Activated CD8-positive, alpha-beta memory T cell treated with anti-CD3 and anti-CD28 coated beads, Interleukin-2, amount 50 U/mL, for 4 hours (primary cell): ENCODE measurements at regions not wholly inside any gene's neighbourhood (a gene's known extent, or its start where the extent isn't known, plus 50 kb on each side); places are given as distances from the start of the nearest gene placed in this dataset.

ENCODE experiments used
- DNase-seq: peaks from one replicate; pipeline ENCODE4 v3.0.0-alpha.2; 2020

DNA sequence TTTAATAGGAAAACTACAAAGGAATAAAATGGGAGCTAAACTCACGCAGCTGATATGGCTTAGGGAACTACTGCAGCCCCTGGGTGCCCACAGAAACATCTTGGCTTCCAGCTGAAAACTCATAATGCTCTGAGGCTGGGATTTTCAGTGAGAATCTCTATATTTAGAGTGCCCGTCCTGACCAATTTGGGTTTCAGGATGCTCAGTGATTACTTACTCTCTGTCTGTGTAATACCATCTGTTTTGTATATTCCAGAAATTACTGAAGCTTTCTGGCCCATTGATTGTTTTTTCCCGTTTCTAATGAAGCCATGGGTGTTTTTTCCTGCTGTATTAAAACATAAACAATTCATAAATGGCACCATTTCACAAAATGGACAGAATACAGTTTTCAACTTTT, 50.6 kb upstream of the ZNF385D start:
- DNase-seq, result no peak

DNA sequence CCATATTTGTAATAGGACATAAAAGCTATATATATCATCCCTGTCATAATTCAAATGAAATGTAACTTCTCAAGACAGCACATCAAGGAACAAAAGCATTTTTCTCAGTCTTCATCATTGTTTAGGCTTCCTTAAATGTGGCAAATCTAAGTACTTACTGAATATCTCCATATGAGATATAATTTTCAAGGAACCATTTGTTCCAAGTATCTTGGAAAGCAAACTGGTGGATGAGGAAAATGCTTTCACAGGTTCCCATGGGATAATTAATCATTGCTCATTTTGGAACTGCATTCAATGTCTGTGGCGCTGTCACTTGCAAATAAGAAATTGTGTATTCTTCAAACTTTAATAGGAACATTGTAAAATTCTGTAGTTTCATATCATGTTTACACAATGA, 52.6 kb upstream of the ZNF385D start:
- DNase-seq, result no peak

DNA sequence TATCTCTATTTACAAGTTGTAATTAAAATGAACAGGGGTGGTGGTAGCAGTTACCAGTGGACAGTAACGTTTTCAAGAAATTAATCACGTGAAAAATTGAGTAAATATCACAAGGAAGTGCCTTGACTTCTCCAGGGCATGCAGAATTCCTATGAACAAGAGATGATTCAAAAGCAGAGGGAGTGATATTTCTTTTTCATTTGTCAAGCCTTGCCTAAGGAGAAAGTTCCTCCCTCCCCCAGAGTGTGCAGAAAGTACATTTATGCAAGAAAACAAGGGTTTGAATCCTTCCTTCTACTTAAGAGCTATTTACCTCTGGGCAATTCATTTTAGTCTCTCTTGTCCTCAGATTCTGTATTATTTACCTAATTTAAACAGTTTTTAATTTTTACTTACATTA, 53.3 kb upstream of the ZNF385D start:
- no peak for DNase-seq

DNA sequence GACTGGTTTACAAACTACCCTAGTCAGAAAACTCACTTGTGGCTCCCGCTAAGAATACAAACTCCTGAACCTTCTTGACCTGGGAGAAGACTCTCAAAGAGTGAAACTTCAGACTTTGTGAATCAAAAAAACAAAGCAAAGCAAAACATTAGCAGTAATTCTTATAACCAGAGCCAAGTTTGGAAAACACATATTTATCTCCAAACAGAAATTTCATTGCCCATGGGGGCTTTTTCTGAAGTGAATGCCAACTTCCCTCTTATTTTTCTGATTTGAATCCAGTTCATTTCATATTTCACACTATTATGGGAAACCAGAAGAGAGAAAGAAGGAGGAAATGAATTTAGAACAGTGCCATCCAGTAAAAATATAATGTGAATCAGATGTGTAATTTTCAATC, 55.7 kb upstream of the ZNF385D start:
- no peak for DNase-seq

DNA sequence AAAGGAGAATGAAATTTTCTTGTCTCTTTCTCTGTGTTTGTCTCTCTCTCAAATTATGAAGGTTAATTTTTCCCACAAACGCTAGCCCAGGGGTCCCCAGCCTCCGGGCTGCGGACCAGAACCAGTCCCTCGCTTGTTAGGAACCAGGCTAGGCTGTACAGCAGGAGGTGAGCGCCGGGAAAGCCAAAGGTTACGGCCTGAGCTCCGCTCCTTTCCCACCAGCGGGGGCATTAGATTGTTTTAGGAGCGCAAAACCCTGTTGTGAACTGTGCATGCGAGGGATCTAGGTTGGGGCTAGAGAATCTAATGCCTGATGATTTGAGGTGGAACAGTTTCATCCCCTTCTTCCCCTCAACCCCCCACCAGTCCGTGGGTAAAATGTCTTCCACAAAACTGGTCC, 74.7 kb upstream of the ZNF385D start:
- no peak for DNase-seq

DNA sequence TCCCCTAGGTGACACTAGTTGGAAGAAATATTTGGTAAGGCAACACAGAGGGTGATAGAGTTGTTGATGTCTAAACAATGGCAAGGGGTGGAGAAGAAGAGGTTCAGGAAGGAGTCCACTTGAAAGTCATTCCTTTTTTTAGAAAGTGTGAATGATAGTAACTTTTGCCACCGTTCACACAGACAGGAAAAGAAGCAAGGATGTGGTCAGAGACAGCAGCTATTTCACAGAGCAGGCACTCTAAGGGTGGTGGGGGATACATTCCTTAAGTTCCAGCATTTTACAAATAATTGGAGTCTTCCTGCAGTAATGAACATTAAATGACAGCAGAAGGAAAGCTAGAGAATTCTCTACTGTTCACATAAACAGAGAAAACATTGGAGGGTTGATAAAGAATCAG, 75.4 kb upstream of the ZNF385D start:
- no peak for DNase-seq

DNA sequence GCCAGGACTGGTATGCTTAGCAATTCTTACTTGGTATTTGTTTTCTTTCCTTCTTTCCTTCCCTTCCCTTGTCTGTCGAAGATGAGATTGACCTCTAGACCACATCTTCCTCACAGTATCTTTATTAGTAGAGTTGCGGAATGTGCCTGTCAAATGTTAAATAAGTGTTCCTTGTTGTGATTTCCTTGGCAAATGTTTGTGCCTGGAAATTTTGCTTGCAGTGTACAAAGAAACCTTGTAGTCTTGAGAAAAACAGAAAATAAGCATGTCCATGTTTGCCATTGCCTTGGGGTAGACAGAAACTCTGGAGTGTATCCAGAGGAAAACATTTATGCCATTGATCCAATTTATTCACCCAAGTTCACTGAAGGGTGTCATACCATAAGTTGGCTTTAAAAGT, 79.5 kb upstream of the ZNF385D start:
- DNase-seq, result no peak

DNA sequence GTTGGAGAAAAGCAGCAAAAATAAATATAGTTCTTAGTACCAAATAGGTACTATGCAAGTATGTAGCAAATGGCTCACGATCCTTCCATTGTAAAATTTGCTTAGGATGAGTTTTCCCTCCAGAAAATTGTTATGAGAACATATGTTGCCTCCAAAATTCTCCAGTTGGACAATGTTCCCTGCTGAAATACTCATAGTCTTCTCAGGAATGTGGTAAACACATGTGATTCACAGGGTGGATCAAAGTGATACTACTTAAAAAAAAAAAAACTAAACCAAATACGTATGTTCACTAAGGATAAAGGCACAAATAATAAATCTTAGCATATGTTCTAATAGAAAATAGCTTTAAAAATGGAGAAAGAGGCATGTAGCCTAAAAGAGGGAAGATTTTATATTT, 84.3 kb upstream of the ZNF385D start:
- no peak for DNase-seq

DNA sequence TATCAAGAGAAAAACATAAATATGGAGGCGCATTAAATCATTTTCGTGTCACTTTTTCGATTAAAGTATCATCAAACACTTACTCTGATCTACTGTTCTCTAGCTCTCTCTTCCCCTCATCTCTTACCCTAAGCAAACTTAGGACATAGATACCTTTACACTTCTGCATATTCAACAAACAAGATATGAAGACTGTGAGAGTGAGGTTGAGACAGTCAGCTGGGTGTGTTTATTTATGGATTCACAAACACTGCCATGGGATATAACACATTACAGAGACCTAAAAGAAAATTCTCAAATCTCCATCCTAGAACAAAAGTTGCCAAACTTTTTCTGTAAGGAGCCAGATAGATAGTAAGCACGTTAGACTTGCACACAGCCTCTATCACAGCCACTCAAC, 85.2 kb upstream of the ZNF385D start:
- DNase-seq, result no peak

DNA sequence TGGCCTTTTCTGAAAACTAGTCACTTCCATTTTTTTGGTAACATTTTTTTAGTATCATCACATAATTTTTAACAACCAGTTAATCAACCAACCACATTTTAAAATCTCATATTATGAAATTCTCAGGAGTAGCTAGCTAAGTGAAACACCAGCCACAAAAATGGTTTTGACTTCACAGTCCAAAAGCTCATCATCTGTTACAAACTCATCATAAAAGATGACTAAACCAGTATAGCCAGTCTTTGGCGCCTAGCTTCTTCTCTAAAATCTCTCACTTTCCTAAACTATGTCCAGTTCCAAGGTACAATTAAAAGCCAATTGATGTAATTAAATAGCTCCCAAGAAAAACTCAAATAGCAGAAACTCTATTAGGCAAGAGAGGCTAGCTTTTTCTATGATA, 88.2 kb upstream of the ZNF385D start:
- DNase-seq, result no peak

DNA sequence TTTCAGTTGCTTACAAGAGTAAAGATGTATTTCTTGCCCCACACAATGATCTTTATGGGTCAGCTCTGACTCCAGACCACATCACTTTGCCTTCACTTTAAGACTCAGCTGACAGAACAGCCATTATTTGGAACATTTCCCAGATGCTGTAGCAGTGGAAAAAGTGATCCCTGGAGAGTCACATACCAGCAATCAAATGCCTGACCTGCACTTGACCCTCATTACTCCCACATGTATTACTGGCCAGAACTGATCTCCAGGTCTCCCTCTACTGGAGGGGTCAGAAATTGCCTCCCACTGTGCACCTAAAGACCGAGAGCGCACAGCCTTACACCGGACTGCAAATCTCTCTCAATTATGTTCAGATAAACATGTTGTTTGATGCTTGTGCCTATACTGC, 88.6 kb upstream of the ZNF385D start:
- no peak for DNase-seq

DNA sequence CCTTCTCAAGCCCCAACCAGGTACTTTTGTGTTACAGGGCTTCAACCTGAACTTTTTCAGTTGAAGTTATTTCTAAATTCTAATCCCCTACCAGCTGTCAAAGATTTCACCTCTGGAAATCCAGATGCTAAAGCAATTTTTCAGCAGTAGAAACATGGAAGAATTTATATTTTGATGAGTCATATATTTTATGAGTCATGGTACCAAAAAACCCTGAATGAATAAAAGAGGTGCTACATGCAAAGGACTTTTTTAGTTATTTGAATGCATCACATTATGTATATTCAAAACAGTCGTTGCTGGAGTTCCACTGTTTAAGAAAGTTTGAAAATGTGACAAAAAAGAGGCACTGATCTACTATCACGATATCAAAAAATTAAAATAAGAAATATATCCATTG, 96.0 kb upstream of the ZNF385D start:
- DNase-seq, result no peak

DNA sequence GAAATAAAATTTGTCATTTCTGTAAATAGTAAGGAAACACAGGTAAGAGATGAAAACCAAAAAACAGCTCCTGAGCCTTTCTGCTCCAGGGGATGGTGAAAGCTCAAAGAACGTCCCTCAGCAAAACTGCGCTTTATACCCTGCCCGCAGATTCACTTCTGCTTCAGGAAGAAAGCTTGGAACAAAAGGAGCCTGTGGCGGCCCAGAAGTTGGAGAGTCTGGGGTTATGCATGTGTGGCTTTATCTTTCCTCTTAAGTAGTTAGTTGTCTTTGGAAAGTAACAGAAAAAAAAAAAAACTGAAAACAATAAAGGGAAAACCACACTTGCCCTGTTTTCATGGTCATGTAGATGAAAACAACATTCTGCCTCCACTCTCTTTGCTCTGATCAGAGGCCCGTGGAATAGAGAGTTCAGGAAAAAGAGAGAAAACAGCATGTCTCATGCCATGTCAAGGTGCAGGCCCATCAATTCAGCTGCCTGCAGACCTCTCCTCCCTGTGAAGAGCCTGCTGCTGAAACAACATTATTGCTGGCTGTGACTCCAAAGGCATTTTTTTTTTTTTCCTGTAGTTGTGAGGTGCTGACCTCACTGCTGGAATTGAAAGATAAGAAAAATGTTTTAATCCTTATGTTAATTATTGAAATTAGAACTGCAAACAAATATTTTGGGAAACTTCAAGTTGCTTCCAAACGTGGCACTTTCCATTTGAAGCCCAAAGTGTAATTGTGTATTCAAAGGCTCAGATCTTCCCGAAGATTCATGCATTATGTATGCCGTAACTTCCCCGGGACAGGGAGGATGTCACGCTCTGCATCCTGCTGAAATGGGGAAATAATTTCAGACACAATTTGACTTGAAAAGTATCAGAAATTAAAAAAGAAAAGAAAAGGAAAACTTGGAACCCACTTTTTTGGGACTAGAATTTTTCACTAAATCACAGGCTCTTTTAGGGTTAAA, 108.4 kb upstream of the ZNF385D start:
- DNase-seq, result no peak

DNA sequence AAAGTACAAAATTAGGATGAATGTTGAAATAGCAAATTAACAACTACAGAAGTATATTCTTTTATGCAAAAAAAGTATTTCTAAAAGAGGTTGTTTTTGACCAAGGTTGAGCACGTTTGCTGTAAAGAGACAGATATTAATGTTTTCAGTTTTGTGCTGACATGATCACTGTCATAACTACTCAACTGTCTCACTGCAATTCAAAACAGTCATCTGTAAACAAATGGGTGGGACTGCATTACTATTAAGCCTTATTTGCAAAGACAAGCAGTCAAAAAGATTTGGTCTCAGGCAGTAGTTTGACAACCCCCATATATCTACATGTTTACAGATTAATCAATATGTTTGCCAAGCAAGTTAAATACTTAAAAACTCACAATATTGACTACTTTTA, 109.1 kb upstream of the ZNF385D start:
- DNase-seq, result no peak

DNA sequence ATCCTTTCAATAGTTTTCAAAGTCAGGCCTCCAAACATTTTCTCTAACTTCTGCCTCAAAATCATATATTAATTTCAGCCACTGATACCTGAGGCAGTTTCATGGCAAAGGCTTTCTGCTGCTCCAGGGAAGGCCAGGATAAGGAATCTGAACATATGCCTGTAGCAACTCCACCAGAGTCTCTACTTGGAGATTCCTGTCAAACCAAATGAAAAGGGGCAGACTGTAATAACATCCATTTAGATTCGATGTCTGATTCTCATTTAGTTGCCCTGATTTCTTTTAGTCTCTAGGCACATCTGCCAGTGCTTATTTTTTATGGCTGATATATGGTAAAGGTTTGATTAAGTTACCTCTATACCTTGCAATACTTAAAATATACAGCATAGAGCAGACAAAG, 109.6 kb upstream of the ZNF385D start:
- DNase-seq, result no peak

DNA sequence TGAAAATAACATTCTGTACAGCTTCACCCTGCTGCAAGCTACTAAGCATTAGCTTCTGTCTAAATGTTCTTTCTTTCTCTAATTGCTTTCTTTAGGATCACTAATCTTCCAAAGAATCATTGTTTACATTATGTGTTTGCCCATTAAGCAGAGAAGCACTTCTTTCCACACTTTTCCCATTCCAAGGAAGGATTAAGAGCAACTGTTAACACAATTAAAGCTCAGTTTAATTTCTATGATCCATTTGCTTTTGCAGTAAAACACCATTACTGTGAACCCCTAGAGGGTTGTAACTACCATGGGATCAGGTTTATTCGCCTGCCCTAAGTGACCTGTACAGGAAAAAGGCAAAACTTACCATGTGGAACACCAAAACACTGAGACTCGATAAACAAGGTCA, 125.8 kb upstream of the ZNF385D start:
- DNase-seq, result no peak

DNA sequence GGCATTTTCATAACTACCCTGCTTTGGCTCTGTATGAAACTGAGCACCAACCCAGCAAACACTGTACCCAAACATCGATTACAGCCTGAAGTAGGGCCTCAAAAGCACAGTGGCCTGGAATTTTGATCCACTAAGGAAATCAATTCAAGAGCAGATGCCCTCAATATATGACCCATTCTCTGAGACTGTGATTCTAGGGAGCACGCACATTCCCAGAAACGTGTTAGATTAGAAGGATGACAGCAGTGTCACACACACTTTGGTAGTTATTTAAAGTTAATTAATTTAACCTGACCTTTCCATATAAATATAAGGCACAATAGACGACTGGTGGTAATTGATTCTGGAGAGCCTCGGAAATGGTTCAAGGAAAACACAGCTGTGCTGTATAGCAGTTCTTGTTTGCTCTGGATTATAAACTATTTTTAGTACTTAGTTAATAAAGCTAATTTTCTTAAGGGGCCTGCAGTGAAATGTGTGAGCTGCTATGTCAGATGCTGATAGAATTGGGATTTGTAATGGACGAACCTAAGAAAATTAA, 126.3 kb upstream of the ZNF385D start:
- DNase-seq, result no peak

DNA sequence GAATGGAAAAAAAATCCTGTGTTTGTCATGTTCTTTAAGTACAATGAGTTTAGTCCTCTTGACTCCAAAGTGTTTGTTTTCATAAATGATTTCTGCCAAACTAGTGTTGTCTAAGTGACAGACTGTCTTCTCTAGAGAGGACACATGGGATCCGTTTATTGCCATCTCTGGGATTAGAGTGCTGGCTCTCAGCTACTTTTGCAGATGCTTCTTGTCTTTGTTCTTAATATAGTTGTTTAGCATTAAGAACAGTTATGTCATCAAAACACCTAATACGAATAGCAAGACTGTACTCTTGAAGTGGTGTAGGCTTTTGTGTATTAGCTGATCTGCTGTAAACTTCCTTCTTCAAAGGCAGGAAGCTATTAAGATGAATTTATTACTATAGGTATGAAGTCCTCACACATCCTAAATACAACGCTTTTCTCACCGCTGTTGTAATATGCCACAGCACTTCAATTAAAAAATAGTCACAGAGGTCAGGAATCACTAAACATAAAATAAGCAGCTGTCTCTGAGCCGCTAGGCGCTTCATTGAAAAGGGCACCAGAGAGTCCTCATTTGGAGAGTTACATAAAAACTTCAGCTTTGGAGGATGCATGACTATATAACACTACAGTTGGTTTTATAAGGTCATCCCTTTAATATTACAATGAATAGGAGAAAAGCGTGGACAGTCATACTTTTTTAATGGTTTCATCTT, 128.3 kb upstream of the ZNF385D start:
- DNase-seq, result no peak

DNA sequence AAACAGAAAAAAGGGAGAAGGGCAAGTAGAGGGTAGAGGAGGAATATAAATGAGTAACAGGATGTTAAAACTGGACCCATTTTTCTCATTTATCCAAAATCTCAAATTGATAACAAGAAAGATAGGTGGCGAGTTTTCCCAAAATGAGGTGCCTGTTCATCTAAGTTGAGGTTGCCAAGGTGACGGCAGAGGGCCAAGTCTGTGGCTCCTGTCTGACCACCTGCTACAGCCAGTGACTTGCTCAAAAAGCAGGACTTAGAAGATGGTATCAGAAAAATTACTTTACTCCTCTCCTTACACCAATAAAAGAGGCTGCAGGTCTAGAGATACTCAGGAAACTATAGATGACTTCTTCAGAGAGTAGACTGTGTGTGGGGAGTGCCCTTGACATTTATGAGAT, 137.6 kb upstream of the ZNF385D start:
- DNase-seq, result no peak

DNA sequence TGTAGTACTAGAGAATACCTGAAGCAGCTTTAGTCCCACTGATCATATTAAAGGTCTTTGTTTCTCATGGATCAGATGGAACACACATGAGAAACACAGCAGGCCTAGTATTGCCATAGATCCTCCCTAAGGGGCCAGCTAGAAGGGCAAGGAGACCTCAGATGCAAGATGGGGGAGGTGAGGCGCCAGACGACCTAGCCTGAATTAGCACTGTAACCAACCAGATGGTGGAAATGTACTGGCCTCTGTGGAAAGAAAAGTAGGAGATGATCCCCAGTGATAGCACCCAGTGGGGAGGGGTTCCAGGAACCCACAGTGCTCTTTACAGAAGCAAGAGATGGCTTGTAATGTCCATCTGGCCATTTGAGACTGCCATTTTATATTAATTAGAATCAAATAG, 138.2 kb upstream of the ZNF385D start:
- DNase-seq, result no peak

DNA sequence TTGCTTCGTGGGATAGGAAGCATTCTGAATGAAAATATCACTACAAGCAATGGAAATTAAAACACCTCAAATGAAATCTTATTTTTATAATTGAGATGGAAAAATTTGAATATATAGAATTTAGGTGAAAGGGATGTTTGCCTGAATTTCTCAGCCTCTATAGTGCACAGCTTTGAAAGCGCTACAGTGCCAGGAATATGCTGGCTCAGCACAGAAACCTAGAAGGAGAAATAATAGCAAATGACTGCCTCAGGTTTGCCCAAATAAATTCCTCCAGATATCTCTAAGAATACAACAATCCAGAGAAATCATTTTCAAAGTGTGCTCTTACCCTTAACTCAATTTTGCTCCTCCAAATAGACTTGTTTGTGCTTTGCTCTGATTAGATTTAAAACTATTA, 141.1 kb upstream of the ZNF385D start:
- no peak for DNase-seq

DNA sequence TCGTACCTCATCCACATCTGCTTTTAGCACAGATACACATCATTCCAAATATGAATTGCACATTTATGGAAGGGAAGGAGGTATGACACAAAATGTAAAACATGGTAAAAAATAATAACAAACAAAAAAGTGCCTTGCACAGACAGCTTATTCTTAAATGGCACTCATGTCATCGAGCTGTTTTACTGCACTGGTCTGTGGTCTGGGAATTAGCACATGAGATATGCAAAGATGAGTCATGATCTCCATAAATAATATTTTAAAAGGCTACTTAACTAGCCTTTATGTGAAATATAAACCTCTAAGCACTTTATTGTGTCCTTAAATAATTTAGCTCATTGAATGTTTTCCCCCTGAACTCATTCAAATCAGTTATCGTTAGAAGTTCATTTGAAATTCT, 142.2 kb upstream of the ZNF385D start:
- no peak for DNase-seq

DNA sequence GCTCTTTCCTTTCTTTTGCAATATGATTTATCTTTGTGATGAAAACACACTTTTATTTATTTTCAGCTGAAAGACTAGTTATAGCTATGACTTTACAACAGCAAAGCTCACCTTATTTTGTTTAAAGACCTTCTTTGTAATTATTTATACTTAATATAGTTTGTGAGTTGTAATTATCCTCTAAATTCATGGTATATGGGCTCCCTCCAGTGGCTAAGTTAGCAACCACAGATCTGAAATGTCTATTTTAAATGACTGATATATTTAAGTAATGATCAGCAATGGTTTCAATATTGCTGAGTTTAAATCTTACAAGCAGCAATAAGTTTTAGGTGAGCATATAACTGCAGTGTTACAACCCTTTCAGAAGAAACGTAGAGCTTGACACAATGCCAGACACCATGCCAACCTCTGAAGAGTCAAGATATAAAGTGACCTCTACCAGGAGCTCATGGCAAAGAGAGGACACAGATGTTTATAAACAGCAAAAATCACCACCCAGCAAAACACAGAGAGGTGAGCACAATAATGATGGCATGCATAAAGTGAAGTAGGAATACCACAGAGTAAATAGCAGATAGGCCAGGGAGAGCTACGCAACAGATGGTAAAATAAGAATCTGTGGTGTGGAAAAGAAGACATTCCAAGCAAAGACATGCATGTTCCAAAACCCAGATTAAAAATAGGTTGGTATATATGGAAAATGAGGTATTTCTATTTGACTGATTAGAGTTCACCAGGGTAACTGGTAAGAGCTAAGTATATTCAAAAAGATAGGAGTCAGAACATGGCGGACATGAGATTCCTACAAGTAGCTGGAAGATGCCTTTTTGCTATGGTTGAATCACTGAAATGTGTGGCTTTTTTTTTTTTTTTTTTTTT, 143.7 kb upstream of the ZNF385D start:
- no peak for DNase-seq
